IMR-90 (cell line): ENCODE measurements at regions not wholly inside any gene's neighbourhood (a gene's known extent, or its start where the extent isn't known, plus 50 kb on each side); places are given as distances from the start of the nearest gene placed in this dataset.

ENCODE experiments used
- ATAC-seq: fragments of 200-7000 bp; cut with Tn5 transposase; 2 replicates; pipeline ENCODE4 v1.9.1; 2020; ENCODE audit warnings: low read depth, mild to moderate bottlenecking, moderate library complexity
- BruUV-seq: library from RNA; stranded (reverse); fragments of 400-500 nt; replicated peaks from 2 replicates; lab custom pipeline; 2021; lab: Mats Ljungman, UMichigan
- CTCF ChIA-PET: fragments of 300-600 bp; formaldehyde crosslinking; extraction: SDS; loops from one replicate; lab custom pipeline; 2021; ENCODE audit warnings: antibody characterized with exemption; lab: Yijun Ruan, JAX
- POLR2A ChIA-PET: fragments of 300-600 bp; sonication (Branson Sonifier 250); formaldehyde crosslinking; loops from one replicate; lab custom pipeline; 2022; ENCODE audit warnings: antibody characterized with exemption; ENCODE audit not compliant: unreplicated experiment; lab: Charles Lee
- DNase-seq: peaks from one replicate; pipeline ENCODE4 v3.0.0; 2013
- H2AFZ ChIP-seq: replicated peaks from 2 replicates; pipeline ENCODE3; 2013; ENCODE audit warnings: low read length, mild to moderate bottlenecking; ENCODE audit not compliant: poor library complexity
- H2AK5ac ChIP-seq: 2 replicates; pipeline ENCODE4 v1.6.1; 2013; ENCODE audit warnings: low read depth, low read length, inconsistent platforms
- H2AK9ac ChIP-seq: replicated peaks from 2 replicates; pipeline ENCODE3; 2013; ENCODE audit warnings: mild to moderate bottlenecking, low read depth, low read length, moderate library complexity; ENCODE audit not compliant: poor library complexity
- H2BK120ac ChIP-seq: 2 replicates; pipeline ENCODE4 v1.6.1; 2013; ENCODE audit warnings: low read depth, low read length, inconsistent platforms
- H2BK15ac ChIP-seq: 3 replicates; pipeline ENCODE4 v1.6.1; 2013; ENCODE audit warnings: low read depth, low read length, inconsistent platforms
- H2BK20ac ChIP-seq: 2 replicates; pipeline ENCODE4 v1.6.1; 2013; ENCODE audit warnings: low read depth, mild to moderate bottlenecking, inconsistent platforms, low read length, moderate library complexity
- H2BK5ac ChIP-seq: 2 replicates; pipeline ENCODE4 v1.6.1; 2013; ENCODE audit warnings: mild to moderate bottlenecking, low read depth, low read length, inconsistent platforms; ENCODE audit not compliant: poor library complexity, severe bottlenecking
- H3K14ac ChIP-seq: replicated peaks from 2 replicates; pipeline ENCODE4 v1.6.1; 2013; ENCODE audit warnings: low read depth, low read length, inconsistent platforms
- H3K18ac ChIP-seq: 2 replicates; pipeline ENCODE4 v1.6.1; 2013; ENCODE audit warnings: low read depth, low read length, control low read depth
- H3K23ac ChIP-seq: 2 replicates; pipeline ENCODE4 v1.6.1; 2013; ENCODE audit warnings: low read depth, low read length, inconsistent platforms
- H3K27ac ChIP-seq: 2 replicates; pipeline ENCODE4 v1.5.1; 2013; ENCODE audit warnings: mild to moderate bottlenecking, control low read depth, low read length; ENCODE audit not compliant: insufficient read depth
- H3K27me3 ChIP-seq: 2 replicates; pipeline ENCODE4 v1.6.1; 2013; ENCODE audit warnings: low read length; ENCODE audit not compliant: control insufficient read depth, insufficient read depth
- H3K36me3 ChIP-seq: 2 replicates; pipeline ENCODE4 v1.6.1; 2013; ENCODE audit warnings: low read length, mixed read lengths; ENCODE audit not compliant: control insufficient read depth, insufficient read depth
- H3K4ac ChIP-seq: 2 replicates; pipeline ENCODE4 v1.6.1; 2013; ENCODE audit warnings: low read depth, low read length, inconsistent platforms
- H3K4me1 ChIP-seq: 2 replicates; pipeline ENCODE4 v1.6.1; 2013; ENCODE audit warnings: low read length, mixed read lengths; ENCODE audit not compliant: control insufficient read depth, insufficient read depth
- H3K4me2 ChIP-seq: 2 replicates; pipeline ENCODE4 v1.6.1; 2013; ENCODE audit warnings: low read depth, mild to moderate bottlenecking, control low read depth, low read length, moderate library complexity
- H3K4me3 ChIP-seq: 2 replicates; pipeline ENCODE4 v1.5.1; 2013; ENCODE audit warnings: low read depth, mild to moderate bottlenecking, control low read depth, low read length, moderate library complexity; ENCODE audit not compliant: insufficient read depth
- H3K56ac ChIP-seq: 2 replicates; pipeline ENCODE4 v1.6.1; 2013; ENCODE audit warnings: low read length, inconsistent platforms; ENCODE audit not compliant: insufficient read depth; ENCODE audit errors: extremely low read depth
- H3K79me1 ChIP-seq, 2 experiments: 2 replicates each; pipeline ENCODE4 v1.6.1; 2013; ENCODE audit warnings: low read length in 2 of 2, inconsistent platforms in 1 of 2, low read depth in 1 of 2
- H3K9ac ChIP-seq: 2 replicates; pipeline ENCODE4 v1.6.1; 2013; ENCODE audit warnings: low read depth, low read length, control low read depth
- H3K9me1 ChIP-seq: 2 replicates; pipeline ENCODE4 v1.6.1; 2013; ENCODE audit warnings: low read length, inconsistent platforms; ENCODE audit not compliant: insufficient read depth
- H3K9me3 ChIP-seq: 2 replicates; pipeline ENCODE4 v1.6.1; 2013; ENCODE audit warnings: low read length; ENCODE audit not compliant: control insufficient read depth, insufficient read depth
- H4K20me1 ChIP-seq: 2 replicates; pipeline ENCODE4 v1.6.1; 2013; ENCODE audit warnings: low read length, inconsistent platforms; ENCODE audit not compliant: insufficient read depth
- H4K5ac ChIP-seq: 2 replicates; pipeline ENCODE4 v1.6.1; 2013; ENCODE audit warnings: mild to moderate bottlenecking, low read depth, low read length, control low read depth
- H4K8ac ChIP-seq, 2 experiments: 2 replicates each; pipeline ENCODE4 v1.6.1; 2013; ENCODE audit warnings: low read depth in 2 of 2, low read length in 2 of 2, control low read depth in 1 of 2, inconsistent platforms in 1 of 2
- H4K91ac ChIP-seq: 2 replicates; pipeline ENCODE4 v1.6.1; 2013; ENCODE audit warnings: low read depth, low read length, inconsistent platforms; ENCODE audit not compliant: insufficient read depth
- CEBPB ChIP-seq: IDR thresholded peaks from 2 replicates; pipeline ENCODE4 v1.6.1; 2012; ENCODE audit warnings: low read depth, low read length, improper control_type of control experiment
- CHD1 ChIP-seq: IDR thresholded peaks from 2 replicates; pipeline ENCODE4 v1.6.1; 2012; ENCODE audit warnings: low read depth, low read length, improper control_type of control experiment
- ELK1 ChIP-seq: fragments of 150-350 bp; IDR thresholded peaks from 2 replicates; pipeline ENCODE4 v1.6.1; 2016; ENCODE audit warnings: low read depth, mild to moderate bottlenecking, low read length, moderate library complexity, borderline replicate concordance
- FOS ChIP-seq: fragments of 150-350 bp; IDR thresholded peaks from 2 replicates; pipeline ENCODE4 v1.6.1; 2016; ENCODE audit warnings: low read depth, low read length
- MAZ ChIP-seq: IDR thresholded peaks from 2 replicates; pipeline ENCODE4 v1.6.1; 2012; ENCODE audit warnings: low read depth, mild to moderate bottlenecking, low read length, improper control_type of control experiment, moderate library complexity, borderline replicate concordance
- MXI1 ChIP-seq: IDR thresholded peaks from 2 replicates; pipeline ENCODE4 v1.6.1; 2012; ENCODE audit warnings: low read depth, mild to moderate bottlenecking, low read length, moderate library complexity, borderline replicate concordance
- POLR2A ChIP-seq: IDR thresholded peaks from 2 replicates; pipeline ENCODE4 v1.6.1; 2012; ENCODE audit warnings: mild to moderate bottlenecking, low read depth, low read length
- USF2 ChIP-seq: fragments of 150-350 bp; IDR thresholded peaks from 2 replicates; pipeline ENCODE4 v1.6.1; 2017; ENCODE audit warnings: mild to moderate bottlenecking, antibody characterized with exemption, low read length, low read depth
- WGBS, 2 experiments: methylation state at CpG; one replicate each; pipeline versions ENCODE4 v1.1.5 to v1.1.7; 2013; ENCODE audit warnings: missing lambda C conversion rate in 2 of 2; ENCODE audit not compliant: insufficient read length in 1 of 2; ENCODE audit errors: extremely low coverage in 2 of 2; 5-methylcytosine and 5-hydroxymethylcytosine counted together
- dilution Hi-C: fragments of 300-500 bp; cut with HindIII; formaldehyde crosslinking; loops from one replicate; pipeline ENCODE4 v1.14.3; 2018; ENCODE audit warnings: low sequenced_read_pairs; ENCODE audit not compliant: unreplicated experiment
- in situ Hi-C: fragments of 300-500 bp; cut with MboI; formaldehyde crosslinking; loops from 3 replicates; pipeline ENCODE4 v1.14.3; 2019; ENCODE audit warnings: low sequenced_read_pairs, inconsistent platforms, mixed read lengths
- intact Hi-C: fragments of 100-400 bp; cut with micrococcal nuclease; formaldehyde crosslinking; loops from 2 replicates; pipeline ENCODE4 v1.10.0; 2022

- H4K8ac ChIP-seq, result no peak overlapping the region
- no peaks in the 10 kb centered on the region for H3K9me1 ChIP-seq
- H3K27me3 ChIP-seq, result peaks cover 31% of the 10 kb centered on the region; the same call in 1 of the 2 replicates
- no peak overlapping the region for H2BK15ac ChIP-seq
- H3K4me3 ChIP-seq, result no peak overlapping the region
- in situ Hi-C loops, result no loop called here
- H4K20me1 ChIP-seq, result no peaks in the 10 kb centered on the region
- no TSS peak for BruUV-seq
- H2BK20ac ChIP-seq, result no peak overlapping the region
- ATAC-seq (no peak), DNase-seq (no peak)
- H3K56ac ChIP-seq, result no peak overlapping the region
- no peak overlapping the region for H3K14ac ChIP-seq
- no peak overlapping the region for H3K27ac ChIP-seq
- ChIA-PET CTCF (no interaction called here), POLR2A (no interaction called here)
- no peaks in the 10 kb centered on the region for H3K79me1 ChIP-seq
- peaks cover 17% of the 10 kb centered on the region for H3K9me3 ChIP-seq
- no peak overlapping the region for H3K4ac ChIP-seq
- no peak overlapping the region for H4K5ac ChIP-seq
- H3K4me1 ChIP-seq, result no peaks in the 10 kb centered on the region; the same call in 1 of the 2 replicates
- H4K91ac ChIP-seq, result no peak overlapping the region
- H2BK5ac ChIP-seq, result no peak overlapping the region
- H3K9ac ChIP-seq, result no peak overlapping the region
- no peaks in the 10 kb centered on the region for H3K36me3 ChIP-seq
- H3K18ac ChIP-seq, result no peak overlapping the region
- H3K23ac ChIP-seq, result no peak overlapping the region
- TF ChIP-seq POLR2A, result no peak
- TF ChIP-seq CEBPB, result no peak
- no peak for TF ChIP-seq CHD1
- TF ChIP-seq MAZ, result no peak
- no peak for TF ChIP-seq FOS
- no peak for TF ChIP-seq USF2
- TF ChIP-seq ELK1, result no peak
- TF ChIP-seq MXI1, result no peak
- no peak overlapping the region for H2AK5ac ChIP-seq
- H3K4me2 ChIP-seq, result no peak overlapping the region
- intact Hi-C loops, result no loop called here
- no peak overlapping the region for H2BK120ac ChIP-seq
- no peak overlapping the region for H2AFZ ChIP-seq
- WGBS, 2 experiments, result 62% methylated on average over 7 of the region's 10 CpGs; no CpG with 5 or more reads in 1 of the 2 experiments
- H2AK9ac ChIP-seq, result no peak overlapping the region
- dilution Hi-C loops, result no loop called here
Observed at GRCh38 chr9:96033896-96034295, 158.4 kb downstream of the ERCC6L2 start.
